ENCODE measurements at regions not wholly inside any gene's neighbourhood (a gene's known extent, or its start where the extent isn't known, plus 50 kb on each side); places are given as distances from the start of the nearest gene placed in this dataset.
"Not testable (repeated sequence)": the region's sequence is repeated elsewhere in the genome, so short reads cannot be mapped to it uniquely, and the experiment has no call there.

DNA sequence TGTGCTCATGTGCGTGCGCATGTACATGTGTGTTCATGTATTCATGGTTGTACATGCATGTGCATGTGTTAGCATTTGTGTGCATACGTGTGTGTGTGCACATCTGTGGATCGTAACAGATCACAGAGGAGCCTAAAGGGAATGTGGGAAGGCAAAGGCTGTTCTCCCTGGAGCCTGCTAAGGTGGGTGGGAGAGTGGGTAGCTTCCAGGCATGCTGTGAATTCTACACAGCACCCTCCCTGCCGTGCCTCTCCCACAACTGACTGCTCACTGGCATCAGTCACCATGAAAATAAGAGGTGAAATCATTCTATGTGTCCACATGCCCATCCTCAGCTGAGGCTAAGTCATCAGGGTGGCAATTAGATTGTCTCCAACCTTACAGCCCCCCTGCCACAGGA, 600.9 kb downstream of the MID1IP1 start:
- no peak for DNase-seq (ENCODE audit: low read depth)

DNA sequence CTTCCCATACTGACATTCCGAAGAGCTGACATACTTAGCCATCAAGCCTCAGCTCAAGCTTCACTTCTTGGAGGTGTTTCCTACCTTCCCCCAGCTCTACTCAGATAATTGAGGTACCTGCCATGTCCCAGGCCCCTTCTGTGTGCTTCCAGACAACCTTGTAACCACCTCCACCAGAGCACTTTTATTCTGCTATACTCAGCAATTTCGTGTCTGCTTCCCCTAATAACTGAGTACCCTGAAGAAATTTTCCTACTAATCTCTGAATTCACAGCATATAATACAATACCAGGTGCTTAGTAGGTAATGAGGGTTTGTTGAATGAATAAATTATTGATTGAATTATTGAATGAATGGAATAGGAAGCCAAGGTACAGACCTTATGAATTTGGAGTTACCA, 605.5 kb downstream of the MID1IP1 start:
- no peak for DNase-seq (ENCODE audit: low read depth)

DNA sequence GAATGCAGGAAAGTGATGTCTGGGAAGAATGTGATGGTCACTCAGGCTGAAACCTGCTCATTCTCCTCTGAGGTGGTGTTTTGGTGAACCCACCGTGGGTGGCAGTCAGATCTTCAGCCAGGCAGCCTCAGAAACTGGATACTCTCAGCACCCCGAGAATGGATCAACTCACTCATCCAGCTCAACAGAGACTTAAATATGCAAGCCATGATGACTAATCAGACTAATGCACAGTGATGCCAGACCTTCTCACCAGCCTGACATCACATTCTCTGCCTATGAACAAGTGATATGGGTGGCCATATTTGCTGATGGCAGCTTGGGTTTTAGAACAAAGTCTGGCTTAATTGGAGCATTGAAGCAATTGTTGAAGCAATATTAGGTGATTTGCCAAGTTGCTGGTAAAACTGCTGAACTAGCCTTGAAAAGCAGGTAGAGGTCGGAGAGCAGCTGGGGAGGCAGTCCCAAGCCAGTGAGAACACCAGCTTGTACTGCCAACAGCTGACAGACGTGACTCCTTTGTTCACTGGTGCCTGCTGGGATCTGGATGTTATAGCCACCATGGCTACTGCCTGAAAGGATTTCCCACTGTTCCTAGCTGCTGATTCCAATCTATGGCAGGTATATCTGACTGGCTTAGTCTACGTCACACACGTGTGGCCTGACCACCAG, 608.1 kb downstream of the MID1IP1 start:
- DNase-seq (ENCODE audit: low read depth): no peak

DNA sequence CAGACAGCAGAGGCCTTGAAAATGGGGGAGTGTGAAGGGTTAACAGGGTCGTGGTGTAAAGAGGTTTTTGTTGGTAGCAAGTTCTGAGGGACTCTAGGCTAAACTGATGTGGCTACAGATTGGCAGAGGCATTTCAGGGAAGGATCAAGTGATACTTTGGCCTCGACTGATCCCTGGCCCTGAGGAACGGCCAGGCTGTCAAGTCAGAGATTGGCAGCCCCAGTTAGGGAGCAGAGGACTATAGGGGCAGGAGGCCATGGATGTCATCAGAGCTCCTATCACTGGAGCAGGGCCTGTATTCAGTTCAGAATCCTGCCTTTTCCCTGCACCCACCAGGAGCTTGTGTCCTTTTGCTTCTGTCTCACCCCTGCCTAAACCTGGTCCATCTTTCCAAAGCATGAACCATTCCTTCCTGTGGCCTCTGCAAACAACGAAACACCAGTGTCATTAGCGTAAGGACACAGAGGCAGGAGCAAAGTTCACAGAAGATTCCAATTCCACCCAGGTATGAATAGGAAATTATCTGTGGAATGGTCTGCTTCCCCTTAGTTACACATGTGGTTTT, 613.1 kb downstream of the MID1IP1 start:
- no peak for DNase-seq (ENCODE audit: low read depth)

DNA sequence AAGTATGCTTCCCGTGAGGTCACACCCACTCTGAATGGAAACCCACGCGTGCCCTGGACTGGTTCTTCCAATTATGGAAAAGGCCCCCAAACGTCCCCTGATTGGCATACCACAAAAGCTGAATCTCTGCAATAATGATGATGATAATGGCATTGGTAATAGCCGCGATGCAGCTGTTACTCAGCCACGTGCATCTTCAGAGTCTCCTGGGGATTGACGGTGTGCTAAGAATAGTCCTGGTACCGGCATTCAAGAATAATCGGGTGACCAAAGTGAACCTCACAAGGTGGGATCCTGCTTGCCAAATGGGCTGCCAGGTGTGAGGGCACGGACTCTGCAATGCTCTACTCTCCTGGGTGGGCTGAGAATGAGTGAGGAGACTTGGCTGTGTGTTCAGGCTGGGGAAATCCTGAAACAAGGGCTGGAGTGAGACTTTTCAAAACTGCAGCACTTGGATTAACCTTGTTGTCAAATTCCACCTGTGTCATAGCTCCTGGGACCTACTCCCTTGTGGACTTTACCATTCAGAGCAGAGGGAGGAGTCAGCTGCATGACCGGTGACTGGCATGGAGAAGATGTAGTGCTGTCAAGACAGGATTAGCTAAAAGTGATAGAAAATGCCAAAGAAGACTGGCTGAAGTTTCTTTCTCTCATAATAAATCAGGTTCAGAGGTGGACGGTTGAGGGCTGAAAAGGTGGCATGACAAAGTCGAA, 615.4 kb downstream of the MID1IP1 start:
- DNase-seq (ENCODE audit: low read depth): no peak

DNA sequence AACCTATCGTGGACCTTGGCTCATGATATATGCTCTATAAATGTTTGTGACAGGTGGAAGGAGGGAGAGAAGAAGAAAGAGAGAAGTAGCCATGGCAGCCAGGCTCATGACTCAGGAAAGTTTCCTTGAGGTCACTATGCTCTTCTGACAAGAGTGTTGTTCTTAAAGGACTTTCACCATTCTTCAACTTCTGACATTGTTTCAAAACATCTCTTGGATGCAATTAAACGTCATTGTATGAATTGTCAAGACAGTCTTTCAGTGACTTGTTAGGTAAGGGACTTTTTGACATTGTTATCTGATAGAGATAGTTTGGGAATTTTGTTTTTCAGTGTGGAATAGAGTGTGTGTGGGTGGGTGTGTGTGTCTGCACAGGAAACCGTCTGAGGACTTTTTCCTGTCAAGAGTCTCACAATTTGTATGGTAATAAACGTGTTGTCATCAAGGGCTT, 617.0 kb downstream of the MID1IP1 start:
- no peak for DNase-seq (ENCODE audit: low read depth)

DNA sequence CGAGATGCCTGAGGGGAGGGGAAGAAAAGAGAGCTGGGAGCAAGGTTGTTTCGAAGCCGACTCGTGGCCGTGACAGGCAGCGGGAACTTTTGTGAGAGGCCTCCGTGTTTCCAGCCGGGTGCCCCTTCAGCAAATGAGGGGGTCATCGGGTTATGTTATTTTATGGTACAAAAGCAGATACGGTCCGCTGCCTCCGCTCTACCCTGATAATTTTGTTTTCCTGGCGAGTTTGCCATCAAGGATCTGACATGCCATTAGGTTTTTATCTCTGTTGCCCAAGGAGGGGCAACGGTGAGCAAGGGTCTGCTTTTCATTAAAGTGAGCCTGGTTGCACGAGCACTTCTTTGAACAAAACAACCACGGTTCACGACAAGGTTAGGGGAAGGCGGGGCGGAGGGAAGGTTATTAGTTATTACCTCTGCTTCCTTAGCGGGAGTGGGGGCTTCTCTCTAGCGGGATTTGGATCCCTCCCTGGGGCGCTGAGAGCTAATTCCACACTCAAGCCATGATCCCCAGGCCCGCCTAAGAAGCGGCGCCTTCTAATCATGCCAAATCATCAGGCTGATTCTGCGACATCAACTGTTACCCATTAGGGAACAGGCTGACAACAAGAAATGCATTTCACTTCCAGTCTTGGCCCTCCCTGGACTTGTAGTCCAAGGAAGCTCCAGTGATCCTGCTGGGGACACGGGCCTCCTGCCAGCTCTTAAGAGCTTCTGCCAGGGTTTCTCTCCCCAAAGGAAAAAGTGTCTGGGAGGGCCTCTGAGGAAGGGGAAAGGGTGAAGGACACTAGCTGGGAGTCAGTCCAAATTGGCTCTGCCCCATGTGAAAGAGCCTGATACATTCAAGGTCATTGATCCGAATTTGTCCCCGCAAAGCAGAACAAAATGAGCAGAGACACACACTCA, 617.7 kb downstream of the MID1IP1 start:
- DNase-seq (ENCODE audit: low read depth): no peak

DNA sequence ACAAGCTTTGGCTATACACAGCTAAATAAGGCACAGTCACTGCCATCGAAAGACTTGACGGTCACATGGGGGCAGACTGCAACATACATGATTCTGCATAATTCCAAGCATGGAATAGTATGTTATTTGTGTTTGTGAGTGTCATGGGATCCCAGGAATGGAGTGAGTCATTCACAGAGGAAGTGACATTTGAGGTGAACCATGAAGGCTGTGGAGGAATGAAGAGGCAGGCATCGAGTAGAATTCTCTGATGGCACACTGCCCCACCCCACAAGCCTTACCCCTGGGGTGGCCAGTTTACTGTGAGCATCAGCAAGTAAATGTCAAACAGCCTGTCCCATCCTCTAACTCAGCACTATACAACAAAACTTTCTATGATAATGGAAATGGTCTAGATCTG, 619.7 kb downstream of the MID1IP1 start:
- no peak for DNase-seq (ENCODE audit: low read depth)

DNA sequence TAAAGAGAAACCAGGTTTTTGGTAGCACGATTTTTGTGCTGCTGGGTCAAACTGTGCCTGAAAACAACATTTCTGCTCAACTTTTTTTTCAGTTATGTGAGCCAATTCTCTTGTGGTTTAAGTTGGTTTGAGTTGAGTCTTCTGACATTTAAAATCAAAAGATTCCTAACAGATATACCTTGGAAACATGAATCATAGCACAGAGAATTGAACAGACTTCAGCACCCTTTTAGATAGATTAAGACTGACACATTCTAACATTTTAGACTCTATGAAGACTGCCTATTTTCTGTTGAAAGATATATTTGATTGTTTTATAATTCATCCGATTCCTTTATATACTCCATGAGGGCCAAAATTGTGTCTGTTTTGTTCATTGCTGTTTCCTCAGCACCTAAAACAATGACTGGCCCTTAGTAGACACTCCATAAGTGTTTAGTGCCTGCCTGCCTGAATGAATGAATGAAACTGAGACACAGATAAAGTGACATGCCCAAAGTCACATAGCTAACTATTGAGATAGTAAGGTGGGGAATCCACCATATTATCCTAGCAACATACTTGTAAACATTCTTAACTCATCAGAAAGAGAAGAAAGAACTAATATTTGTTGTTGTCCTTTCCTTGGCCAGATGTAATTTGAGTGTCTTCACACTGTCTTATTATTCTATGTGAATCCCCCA, 624.0 kb downstream of the MID1IP1 start:
- no peak for DNase-seq (ENCODE audit: low read depth)

DNA sequence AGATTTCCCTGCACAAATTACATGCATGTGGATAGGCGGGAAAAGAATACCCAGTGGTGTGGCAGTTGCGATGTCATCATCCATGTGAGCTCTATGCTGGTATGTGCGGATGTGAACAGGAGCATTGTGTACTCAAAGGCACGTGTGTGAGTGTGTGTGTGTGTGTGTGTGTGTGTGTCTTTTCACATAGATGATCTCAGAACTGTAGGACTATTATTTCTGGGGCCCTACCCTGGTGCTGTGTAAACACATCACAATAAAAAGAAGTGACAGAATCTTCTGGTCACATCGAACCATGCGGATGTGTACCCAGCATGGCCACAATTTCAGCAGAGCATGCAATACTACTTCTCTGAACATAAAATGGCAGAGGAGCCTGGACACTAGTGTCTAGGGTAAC, 624.8 kb downstream of the MID1IP1 start:
- DNase-seq (ENCODE audit: low read depth): no peak

DNA sequence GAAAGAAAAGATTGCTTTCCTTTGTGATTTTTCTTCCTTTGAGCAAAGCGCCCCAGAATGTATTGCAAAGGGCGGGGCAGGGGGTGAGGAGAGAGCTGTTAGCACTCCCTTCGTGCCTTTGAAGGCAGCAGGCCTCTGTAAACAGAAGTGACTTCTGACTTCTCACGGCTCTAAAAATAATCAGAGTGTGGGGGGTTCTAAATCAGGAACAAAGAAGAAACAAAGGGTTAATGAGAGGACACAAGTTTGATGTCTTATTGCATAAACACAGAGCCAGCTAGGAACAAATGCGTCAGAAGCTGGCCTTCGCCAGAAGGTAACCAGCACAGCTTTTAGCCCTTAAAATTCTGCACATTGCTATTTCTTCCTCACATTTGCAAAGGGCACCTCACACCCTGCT, 626.2 kb downstream of the MID1IP1 start:
- DNase-seq (ENCODE audit: low read depth): no peak

DNA sequence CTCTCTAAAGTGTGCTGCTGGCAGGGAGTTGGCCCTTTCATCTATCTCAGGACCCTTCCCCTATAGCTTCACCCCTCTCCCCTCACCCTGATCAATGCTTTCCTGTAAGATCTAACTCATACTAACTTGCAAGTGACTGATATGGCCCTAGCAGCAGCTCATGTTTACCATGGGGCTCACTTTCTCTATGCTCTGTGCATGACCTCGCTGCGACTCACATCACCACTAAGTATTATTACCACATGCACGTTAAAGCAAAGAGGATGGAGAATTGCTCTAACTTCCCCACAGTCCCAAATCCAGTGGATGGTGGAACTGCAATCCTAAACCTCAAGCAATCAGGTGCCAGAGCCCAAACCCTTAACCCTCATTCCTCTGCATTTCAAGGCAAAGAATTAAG, 626.6 kb downstream of the MID1IP1 start:
- DNase-seq (ENCODE audit: low read depth): no peak

DNA sequence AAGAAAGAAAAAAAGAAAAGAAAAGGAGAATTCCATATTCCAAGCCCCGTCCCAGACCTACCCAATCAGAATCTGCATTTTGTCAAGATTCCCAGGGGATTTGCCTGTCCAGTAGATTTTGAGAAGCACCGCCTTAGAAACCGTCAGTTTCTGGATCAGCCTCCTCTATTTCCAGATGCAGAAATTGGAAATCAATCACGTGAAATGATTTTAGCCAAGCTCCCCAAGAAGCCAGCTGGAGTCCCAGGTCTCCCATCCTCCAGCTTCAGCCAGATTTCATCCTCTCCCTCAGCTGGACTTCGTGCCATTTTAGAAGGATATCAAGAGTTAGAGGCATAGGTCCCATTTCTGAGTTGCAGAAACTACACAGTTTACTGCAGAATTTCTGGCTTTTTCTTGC, 629.3 kb downstream of the MID1IP1 start:
- no peak for DNase-seq (ENCODE audit: low read depth)

DNA sequence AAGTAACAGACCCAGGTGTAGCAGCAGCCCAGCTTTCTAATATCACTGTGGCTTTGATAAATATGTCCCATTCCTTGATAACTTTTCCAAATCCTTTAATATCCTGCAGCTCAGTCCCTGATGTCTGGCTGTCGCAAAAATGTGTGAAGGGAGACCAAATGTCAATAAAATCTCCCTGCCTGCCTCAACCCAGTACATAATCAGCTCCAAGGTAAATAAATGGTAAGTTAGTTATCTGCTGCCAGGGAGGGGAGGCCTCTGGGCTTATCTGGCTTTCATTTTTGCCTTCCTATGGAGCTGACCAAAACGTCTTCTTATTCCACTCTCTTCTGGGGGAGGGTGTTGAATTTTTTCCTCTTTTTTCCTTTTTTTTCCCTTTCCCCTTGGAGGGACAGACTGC, 630.6 kb downstream of the MID1IP1 start:
- DNase-seq (ENCODE audit: low read depth): no peak

DNA sequence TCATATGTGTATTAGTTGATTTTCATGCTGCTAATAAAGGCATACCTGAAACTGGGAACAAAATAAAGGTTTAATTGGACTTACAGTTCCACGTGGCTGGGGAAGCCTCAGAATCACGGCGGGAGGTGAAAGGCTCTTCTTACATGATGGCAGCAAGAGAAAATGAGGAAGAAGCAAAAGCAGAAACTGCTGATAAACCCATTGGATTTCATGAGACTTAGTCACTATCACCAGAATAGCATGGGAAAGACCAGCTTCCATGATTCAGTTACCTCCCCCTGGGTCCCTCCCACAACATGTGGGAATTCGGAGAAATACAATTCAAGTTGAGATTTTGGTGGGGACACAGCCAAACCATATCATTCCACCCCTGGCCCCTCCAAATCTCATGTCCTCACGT, 633.4 kb downstream of the MID1IP1 start:
- DNase-seq (ENCODE audit: low read depth): not testable (repeated sequence)

DNA sequence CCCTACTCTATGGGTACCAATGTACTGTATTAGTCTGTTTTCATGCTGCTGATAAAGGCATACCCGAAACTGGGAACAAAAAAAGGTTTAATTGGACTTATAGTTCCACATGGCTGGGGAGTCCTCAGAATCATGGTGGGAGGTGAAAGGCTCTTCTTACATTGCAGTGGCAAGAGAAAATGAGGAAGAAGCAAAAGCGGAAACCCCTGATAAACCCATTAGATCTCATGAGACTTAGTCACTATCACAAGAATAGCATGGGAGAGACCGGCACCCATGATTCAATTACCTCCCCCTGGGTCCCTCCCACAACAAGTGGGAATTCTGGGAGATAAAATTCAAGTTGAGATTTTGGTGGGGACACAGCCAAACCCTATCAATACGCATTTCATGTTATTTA, 635.3 kb downstream of the MID1IP1 start:
- DNase-seq (ENCODE audit: low read depth): not testable (repeated sequence)

DNA sequence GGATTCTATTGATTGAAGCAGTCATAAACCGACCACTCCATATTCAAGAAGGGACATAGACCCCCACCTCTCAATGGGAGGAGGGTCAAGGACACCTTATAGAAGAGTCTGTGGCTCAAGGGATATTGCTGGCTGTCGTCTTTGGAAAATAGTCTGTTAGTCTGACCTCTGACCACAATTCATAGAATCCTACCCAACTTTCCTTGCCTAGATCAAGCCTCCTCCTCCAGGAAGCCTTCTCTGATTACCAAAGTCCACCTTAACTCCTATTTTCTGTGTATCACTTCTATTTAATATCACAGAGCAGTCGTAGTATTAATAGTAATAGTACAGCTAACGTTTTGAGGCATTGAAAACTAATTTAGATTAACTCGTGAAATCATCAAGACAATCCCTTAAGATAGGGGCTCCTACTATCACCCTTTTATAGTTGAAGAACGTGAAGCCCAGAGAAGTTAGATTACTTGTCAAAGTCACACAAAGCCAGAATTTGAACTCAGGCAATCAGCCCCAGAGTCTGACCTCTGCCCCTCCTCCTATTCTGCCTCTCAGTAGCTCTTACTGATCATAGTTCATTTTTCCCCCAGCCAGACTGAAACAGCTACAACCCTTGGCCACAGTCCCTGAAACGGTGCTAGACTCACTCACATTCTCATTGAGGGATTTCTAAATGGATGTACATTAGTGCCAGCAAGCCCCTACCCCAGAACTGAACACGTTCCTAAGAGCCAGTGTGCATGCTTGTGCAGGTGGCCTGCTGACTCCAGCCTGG, 636.6 kb downstream of the MID1IP1 start:
- DNase-seq (ENCODE audit: low read depth): no peak

DNA sequence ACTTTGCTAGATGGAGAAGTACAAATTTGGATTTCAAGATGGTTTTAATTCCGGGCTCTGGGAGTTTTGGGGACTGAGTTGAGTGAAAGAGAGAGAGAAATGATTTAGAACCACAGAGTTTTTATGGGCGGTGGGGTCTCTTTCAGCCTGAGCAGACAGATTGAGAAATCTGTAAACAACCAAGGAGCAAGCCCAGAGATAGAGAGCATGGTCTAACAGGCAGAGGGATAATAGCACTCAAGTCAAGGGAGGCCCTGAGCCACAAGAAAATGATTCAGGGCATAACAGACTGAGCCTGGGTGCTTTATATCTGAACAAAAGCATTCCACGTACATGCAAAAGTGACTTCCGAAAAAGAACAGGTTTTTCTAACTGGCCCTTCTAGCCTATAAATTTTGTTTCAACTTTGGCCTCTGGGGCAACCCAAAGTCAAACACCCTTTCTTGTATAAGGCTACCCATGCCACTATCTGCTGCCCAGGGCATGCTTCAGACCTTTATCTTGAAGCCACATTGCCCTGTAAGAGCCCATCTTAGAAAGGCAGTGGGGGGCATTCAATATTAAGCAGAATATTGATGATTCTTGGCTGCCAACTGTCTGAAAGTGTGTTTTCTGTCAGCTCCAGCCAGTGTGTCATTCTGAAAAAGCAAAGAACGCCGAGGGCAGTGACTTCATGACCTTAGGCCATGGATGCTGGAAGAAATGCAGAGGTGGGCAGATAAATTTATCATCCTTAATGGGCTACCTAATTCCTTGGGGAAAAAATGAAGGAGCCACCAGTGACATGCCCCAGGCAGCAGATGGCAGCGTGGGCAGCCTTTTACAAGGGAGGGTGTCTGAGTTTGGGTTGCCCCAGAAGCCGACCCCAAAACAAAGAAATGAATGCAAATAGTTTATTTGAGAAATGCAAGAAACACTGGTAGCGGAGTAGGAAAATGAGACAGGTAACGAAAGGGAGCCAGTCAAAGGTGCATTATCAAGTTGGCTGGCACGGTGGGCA, 637.6 kb downstream of the MID1IP1 start:
- DNase-seq (ENCODE audit: low read depth): no peak

DNA sequence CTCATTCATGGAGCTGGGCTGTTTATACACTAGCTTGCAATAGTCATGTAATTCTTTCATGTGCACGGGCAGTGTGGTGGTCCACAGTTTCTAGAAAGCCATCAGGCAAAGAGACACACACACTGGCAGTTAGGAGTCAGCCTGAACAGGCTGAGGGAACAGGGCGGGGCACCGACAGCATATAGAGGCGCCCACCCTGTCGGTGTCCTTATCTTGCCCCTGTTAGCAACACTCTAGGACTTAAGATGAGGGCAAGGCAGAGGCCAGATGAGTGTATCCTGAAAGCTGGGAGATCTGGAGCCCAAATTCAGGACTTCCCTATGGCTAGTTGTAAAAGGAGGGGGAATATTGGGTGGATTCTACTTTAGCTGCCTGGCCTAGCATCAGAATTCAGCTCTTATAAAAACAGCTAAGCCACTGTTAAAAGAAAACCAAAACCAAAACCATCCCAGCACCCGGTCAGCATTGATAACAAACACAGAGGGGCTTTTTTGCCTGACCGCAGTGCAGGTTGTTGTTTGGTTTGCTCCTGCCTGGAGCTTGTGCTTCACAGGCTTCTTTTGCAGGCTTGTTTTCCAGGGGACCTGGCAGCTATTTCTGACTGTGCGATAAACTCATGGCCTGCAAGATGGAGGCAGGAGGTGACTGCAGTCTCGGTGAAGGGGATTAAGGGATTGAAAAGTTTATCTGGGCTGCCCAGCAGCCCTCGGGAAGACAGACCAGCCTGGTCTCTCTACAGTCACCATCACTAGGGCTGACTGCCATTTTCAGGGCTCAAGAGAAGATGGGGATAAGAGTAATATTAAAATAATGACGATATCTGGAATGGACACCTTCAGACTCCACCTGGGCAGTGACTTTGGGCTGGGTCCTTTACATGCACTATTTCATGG, 638.9 kb downstream of the MID1IP1 start:
- DNase-seq (ENCODE audit: low read depth): no peak

Data from T follicular helper cell (primary cell).